Effector CD8-positive, alpha-beta T cell (primary cell): ENCODE measurements at regions not wholly inside any gene's neighbourhood (a gene's known extent, or its start where the extent isn't known, plus 50 kb on each side); places are given as distances from the start of the nearest gene placed in this dataset.
"Not testable (repeated sequence)": the region's sequence is repeated elsewhere in the genome, so short reads cannot be mapped to it uniquely, and the experiment has no call there.

Source experiments
- DNase-seq: peaks from one replicate; lab custom pipeline; 2025; lab: John Stamatoyannopoulos, UW

DNA sequence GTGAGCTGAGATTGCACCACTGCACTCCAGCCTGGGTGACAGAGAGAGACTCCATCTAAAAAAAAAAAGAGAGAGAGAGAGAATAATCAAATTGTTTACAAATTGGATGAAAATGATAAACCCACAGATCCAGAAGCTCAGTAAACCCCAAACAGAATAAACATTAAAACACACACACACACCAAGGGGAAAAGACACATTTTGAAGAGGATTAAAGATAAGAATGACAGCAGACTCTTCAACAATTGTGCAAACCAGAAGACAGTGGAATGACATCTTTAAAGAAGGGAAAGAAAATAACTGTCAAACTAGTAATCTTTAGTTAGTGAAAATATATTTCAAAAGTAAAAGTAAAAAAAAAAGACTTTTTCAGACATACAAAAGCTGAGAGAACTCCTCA is 64.4 kb upstream of the RPL38 start:
- DNase-seq = no peak

DNA sequence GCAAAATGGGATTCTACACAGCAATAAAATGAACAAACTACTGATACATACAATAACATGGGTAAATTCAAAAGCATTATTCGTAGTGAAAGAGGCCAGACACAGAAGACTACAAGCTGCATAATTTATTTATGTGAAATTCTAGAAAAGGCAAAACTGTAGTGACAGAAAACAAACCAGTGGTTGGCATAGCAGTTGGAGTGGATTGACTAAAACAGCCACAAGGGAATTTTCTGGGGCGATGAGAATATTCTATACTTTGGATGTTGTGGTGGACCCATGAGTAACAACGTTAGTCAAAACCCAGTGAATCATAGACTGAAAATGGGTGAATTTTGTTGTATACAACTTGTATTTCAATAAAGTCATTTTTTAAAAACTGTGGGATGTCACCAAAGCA is 63.2 kb upstream of the RPL38 start:
- no peak for DNase-seq

DNA sequence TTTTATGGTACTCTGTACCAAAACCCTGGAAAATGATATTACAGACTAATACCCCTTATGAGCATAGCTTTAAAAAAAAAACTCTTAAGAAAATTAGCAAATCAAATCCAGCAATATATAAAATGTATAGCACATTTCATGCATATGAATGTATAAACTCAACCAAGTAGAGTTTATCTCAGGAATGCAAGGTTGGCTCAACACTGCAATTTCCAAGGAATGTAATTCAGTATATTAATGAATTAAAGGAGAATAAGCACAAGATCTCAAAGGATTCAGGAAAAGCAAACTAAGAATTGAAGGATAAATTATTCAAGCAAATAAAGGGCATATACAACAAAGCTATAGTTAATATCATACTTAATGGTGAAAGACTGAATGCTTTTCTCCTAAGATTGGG is 61.9 kb upstream of the RPL38 start:
- DNase-seq = no peak

DNA sequence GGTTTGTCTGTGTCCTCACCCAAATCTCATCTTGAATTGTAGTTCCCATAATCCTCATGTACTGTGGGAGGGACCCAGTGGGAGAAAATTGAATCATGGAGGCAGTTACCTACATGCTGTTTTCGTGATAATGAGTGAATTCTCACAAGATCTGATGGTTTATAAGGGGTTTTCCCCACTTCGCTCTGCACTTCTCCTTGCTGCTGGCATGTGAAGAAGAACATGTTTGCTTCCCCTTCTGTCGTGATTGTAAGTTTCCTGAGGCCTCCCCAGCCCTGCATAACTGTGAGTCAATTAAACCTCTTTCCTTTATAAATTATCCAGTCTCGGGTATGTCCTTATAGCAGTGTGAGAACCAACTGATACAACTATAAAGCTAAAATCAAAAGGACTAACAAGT is 60.2 kb upstream of the RPL38 start:
- DNase-seq = not testable (repeated sequence)

DNA sequence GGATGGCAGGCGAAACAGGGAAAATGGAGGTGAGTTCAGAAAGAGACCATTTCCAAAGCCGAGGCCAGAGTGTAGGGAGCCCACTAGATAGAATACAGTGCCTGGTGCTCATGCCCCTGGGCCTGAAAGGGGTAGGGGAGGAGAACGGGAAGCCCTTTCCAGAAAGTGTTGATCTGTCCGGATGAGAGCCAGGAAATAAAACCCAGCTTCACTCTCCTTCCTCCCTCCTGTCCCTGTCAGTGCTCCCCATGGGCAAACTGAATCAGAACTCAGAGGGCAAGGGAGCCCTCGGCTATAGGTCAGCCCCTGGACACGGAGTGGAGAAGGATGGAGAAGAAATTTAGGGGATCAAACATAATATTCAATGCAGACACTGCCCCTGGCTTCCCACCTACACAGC is 57.7 kb upstream of the RPL38 start:
- DNase-seq = no peak

DNA sequence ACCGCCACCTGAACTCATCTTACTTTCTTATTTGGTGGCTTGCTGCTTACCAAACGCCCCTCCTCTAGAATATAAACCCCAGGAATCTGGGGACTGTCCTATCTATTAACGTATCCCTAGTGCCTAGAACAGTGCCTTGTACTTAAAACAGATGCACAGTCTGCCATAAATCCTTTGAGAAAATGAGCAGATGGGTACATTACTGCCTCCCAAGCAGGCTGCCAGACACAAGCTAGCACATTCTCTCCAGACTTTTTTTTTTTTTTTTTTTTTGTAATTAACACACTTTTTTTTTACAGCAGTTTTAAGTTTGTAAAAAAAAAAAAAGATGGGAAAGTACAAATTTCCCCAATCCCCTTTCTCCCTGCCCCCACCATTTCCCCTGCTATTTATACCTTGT is 57.3 kb upstream of the RPL38 start:
- no peak for DNase-seq

DNA sequence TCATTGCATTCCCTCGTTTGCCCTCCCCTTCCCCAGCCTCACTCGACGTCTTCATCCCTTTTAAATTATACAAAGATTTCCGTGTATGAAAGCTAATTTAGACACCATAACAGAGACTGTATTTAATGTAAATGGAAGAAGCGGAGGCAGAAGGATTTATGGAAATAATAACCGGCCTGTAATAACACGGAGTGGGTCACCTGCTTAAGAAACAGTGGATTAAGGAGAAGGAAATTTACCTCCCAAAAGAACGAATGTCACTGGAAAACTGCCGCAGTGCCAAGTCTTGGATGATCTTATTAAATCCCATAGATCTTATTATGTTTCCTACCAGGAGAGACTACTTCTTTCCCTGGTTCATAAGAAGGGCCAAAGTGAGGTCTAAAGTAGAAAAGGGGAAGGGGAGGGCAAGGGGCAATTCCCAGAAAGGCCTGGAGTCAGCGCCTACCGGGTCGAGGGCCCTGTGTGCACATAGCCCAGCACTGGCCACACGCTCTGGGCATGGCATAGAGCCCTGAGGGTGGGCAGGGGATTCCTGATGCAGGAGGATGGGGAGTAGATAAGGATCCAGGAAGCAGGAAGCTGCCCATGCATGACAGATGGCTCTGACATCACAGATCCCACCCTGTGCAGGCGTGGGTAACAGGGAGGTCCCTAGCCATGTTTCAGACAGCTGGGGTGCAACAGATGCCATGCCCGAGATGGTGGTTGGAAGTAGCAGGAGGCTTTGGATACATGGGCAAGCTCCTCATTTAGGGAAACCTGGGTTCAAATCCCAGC is 56.2 kb upstream of the RPL38 start:
- DNase-seq = no peak

DNA sequence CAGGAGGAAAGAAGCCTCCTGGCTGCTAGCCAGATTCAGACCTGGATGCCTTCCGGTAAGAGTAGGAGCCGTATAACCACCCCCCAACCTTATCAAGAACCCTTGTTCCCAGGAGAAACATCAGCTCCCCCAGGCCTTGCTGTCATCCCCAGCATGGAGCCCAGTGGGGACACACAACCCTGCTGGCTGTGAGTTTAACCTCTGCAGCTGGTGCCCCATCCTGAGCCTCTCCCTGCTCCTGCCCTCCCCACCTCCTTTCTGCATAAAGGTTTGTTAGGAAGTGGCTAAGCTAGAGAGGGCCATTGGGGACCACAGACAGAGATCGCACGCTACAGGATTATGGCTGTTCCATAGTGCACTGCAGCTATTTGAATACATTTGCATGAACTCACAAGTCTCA is 55.5 kb upstream of the RPL38 start:
- no peak for DNase-seq

DNA sequence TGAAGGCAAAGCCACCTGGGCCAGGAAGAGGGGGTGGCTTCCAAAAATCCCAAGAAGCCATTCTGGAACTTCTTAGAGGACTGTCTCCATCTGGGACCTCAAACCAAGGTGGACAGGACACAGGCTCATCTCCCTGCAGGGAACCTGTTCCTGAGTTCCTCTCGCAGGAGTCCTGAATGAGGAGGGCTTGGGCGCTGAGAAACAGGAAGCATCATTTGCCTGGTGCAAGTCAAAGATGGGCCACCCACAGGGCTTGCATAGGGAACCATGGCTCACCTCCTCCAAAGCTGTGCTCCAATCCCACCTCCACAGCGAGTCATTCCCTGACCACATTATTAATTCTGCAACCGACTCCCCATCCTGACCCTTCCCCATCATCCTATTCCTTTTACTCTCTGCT is 55.0 kb upstream of the RPL38 start:
- no peak for DNase-seq

DNA sequence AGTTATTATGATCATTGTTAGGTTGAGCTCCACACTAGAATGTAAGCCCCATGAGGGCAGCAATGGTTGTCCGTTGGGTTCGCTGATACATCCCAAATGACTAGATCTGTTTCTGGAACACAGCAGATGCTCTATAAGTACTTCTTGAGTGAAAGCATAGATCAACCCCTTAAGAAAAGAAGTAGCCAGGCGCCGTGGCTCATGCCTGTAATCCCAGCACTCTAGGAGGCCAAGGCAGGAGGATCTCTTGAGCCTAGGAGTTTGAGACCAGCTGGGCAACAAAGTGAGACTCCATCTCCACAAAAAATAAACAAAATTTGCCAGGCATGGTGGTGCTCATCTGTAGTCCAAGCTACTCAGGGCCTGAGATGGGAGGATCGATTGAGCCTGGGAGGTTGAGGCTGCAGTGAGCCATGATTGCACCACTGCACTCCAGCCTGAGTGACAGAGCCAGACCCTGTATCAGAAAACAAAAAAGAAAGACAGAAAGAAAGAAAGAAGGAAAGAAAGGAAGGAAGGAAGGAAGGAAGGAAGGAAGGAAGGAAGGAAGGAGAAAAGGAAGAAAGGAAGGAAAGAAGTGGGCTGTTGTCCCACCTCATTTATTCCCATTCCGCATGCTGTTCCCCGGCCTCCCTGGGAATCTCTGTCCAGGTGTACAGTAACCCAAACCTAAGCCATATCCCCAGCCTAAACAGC is 54.4 kb upstream of the RPL38 start:
- DNase-seq = no peak

DNA sequence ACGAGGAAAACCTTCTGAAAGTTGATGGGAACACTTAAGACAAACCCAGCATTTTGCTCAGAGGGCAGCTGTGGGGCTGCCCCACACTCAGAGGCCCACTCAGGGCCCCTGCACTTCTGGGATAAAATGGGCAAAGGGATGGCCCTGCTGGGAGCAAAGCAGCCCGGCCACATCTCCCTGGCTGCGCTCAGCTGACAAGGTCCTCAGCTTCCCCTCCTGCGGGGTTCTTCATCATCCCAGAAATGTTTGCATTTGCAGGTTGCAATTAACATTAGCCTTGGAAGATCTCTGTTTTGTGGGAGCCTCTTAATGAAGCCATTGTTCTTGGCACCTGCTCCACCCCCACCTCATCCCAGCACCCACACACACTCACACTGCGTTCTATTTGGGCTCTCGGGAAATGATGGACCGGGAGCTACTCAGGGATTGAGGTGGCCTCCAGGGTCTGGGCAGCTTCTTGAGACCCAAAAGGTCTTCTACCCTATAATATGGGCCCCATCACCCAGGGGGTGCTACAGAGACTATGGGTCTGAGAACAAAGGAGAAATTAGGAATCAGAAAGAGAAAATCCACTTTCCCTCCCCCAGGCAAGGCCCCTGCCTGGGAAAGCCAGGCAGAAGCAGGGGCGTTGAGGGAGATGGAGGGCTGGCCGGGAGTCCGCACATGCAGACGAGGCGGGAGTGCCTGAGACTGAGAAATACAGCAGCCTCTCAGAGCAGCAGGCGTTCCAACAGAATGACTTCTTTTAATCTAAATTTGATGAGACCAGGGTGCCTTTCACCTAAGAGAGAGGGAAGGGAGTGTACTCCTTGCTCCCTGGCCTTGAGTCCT is 53.7 kb upstream of the RPL38 start:
- DNase-seq = no peak

DNA sequence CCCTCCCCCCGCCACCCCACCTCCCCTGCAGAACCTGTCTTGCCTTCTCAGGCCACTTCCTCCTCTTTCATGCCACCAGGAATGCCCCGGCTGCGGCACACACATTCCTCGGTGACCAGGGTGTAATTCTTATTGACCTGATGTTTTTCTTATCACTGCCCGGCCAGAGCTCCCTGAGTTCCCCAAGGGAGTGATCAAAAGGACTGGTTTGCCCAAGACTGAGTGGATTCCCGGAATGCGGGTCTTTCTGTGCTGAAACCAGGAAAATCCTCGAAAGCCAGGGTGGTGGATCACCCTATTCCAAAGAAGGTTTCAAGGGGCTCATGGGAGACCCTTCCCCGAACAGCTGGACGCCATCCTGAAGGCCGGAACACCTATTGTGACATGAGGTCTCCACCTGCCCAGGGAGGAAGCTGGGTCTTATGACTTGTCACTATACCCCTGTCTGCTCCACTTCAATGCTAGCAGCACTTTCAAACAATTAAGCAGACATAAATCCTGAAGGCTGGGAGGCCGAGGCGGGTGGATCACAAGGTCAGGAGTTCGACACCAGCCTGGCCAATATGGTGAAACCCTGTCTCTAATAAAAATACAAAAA is 53.0 kb upstream of the RPL38 start:
- no peak for DNase-seq

DNA sequence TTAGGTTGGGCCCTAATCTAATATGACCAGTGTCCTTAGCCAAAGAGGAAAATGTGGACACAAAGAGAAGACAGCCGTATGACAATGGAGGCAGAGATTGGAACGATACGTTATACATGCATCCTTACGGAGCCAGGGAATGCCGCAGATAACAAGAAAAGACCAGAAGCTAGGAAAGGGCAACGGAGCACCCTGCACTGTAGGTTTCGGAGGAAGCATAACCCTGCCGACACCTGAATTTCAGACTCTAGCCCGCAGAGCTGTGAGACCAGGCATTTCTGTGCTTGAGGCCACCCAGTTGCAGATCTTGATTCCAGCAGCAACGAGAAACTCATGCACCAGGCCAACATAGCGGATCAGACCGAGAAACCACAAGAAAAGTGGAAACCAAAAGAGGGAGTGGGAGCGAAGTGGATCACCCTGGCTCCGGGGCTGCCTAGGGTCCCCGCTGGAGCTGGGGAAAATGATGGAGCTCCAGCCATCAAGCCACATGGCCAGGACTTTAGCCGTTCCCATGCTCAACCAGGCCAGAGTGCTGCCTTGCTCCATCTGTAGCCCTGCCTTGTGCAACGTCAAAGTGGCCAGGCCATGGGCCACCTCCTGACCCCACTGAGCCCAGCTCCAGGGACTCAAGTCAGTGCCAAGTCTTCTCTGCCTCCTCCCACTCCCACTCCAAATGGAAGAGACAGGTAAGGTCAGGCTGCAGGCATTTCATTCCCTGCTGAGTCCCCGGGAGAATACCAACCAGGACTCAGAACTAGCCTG is 51.7 kb upstream of the RPL38 start:
- no peak for DNase-seq

DNA sequence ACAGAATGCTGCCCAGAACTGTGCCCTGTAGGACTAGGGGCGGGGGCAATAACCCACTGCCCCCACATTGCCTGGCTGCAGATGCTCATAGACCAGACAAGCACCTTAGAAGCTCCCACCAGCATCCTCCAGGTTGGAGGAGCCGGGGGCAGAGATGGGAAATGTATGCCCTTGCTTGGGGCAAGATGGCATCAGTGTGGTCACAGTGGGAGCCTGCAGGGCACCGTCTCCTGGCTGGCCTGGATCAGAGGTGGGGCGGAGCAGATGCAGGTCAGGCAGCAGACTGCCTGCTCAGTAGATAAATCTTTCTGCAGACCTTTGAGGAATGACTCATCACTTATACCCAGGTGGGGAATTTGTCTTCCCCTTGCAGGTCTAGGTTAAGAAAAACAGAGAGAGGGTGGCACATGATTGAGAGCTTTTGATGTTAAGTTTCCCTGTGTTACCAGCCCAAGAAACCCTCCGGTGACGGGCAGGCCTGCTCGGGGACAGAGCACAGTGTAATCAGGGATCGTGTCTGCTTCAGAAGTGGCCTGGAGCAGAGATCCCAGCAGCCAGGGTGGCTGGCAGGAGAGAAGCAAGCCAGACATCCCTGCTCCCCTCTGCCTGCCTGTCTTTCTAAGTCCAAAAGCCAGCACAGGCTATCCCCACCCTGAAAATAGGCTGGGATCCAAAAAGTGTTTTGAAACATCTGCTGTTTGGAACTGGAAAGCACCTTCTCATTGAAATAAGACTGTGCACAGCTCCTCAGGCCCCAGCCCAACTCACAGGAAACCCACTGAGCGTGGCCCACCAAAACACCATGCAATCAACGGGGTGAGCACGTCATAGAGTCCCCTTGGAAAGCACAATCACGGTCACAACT is 50.7 kb upstream of the RPL38 start:
- no peak for DNase-seq

DNA sequence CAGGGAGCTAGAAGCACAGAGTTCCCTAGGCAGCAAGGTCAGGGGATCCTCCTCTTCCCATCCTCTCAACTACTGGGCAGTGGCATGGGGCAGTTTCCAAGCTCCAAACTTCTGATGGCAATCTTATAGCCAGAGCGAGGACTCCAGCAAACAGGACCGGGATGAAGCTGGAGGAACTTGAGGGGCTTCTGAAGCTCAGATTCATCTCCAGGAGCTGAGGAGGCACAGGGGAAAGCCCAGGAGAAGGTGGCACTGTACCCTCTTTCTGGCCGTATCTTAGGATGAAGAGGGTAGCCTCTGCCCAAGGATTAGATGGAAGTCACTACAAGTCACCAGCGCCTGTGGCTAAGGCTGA is 50.0 kb upstream of the RPL38 start:
- DNase-seq = no peak
